Colonic mucosa (tissue), 4 donors: ENCODE measurements at regions not wholly inside any gene's neighbourhood (a gene's known extent, or its start where the extent isn't known, plus 50 kb on each side); places are given as distances from the start of the nearest gene placed in this dataset.

Experiments
- DNase-seq: peaks from one replicate; pipeline ENCODE4 v3.0.0-alpha.2; 2020
- H3K27ac ChIP-seq: fragments of 200-600 bp; one replicate; pipeline ENCODE4 v1.8.0; 2021
- H3K27me3 ChIP-seq: fragments of 200-600 bp; one replicate; pipeline ENCODE4 v1.8.0; 2021
- H3K36me3 ChIP-seq: fragments of 200-600 bp; one replicate; pipeline ENCODE4 v1.8.0; 2021
- H3K4me1 ChIP-seq: fragments of 200-600 bp; one replicate; pipeline ENCODE4 v1.8.0; 2021; ENCODE audit warnings: mild to moderate bottlenecking
- H3K4me3 ChIP-seq: fragments of 200-600 bp; one replicate; pipeline ENCODE4 v1.8.0; 2021
- H3K9ac ChIP-seq, 2 donors: one replicate each; pipeline ENCODE4 v1.7.0; 2013; ENCODE audit warnings: control low read depth in 2 of 2, low read depth in 2 of 2, low read length in 2 of 2
- H3K9me3 ChIP-seq: fragments of 200-600 bp; one replicate; pipeline ENCODE4 v1.8.0; 2021
- CTCF ChIP-seq: fragments of 200-600 bp; IDR thresholded peaks from one replicate; pipeline ENCODE4 v1.8.0; 2022; ENCODE audit warnings: antibody characterized with exemption, mild to moderate bottlenecking
- intact Hi-C: fragments of 100-400 bp; cut with DNase I; formaldehyde crosslinking; loops from one replicate; pipeline ENCODE4 v1.14.1; 2022
- donor health status: healthy.
- donor health status: DM: no; HTN: no; CAD: no.
- donor health status: DM: no; HTN: no; CAD: no.

- intact Hi-C loops = no loop called here
- H3K4me1 ChIP-seq = no peaks in the 10 kb centered on the region
- no peak overlapping the region for H3K27ac ChIP-seq
- DNase-seq = no peak
- TF ChIP-seq CTCF = no peak
- H3K4me3 ChIP-seq = no peak overlapping the region
- no peak overlapping the region for H3K9ac ChIP-seq
- no peaks in the 10 kb centered on the region for H3K9me3 ChIP-seq
- H3K36me3 ChIP-seq = no peaks in the 10 kb centered on the region
- H3K27me3 ChIP-seq = no peaks in the 10 kb centered on the region
Observed at GRCh38 chr10:24773939-24774589, 50.4 kb upstream of the ARHGAP21 start.
